ENCODE measurements at regions not wholly inside any gene's neighbourhood (a gene's known extent, or its start where the extent isn't known, plus 50 kb on each side); places are given as distances from the start of the nearest gene placed in this dataset.

- H2BK5ac ChIP-seq (ENCODE audit: low read length), result no peak overlapping the region
- H3K4me2 ChIP-seq (ENCODE audit: low read length), result no peak overlapping the region
- H4K5ac ChIP-seq (ENCODE audit: low read length), result no peak overlapping the region
- H3K4me1 ChIP-seq (ENCODE audit: control insufficient read depth, low read depth, low read length), result no peaks in the 10 kb centered on the region
- H3K4ac ChIP-seq (ENCODE audit: low read depth, low read length), result no peak overlapping the region
- H3K27ac ChIP-seq (ENCODE audit: low read depth, low read length), result no peak overlapping the region
- DNase-seq, result no peak
- H3K27me3 ChIP-seq (ENCODE audit: insufficient read depth, low read length, poor library complexity), result no peaks in the 10 kb centered on the region
- H2BK15ac ChIP-seq (replicated peaks; ENCODE audit: low read depth), result no peak overlapping the region
- H3K4me3 ChIP-seq (ENCODE audit: low read length), result no peak overlapping the region
- H3K36me3 ChIP-seq (ENCODE audit: control insufficient read depth, insufficient read depth, low read length), result no peaks in the 10 kb centered on the region
- WGBS (ENCODE audit: extremely low coverage, insufficient coverage, low lambda C conversion rate), result no CpG with 5 or more reads among the region's 15 CpGs
- no peak overlapping the region for H3K9ac ChIP-seq (ENCODE audit: low read length)
- no peak overlapping the region for H2BK120ac ChIP-seq (ENCODE audit: low read depth, low read length)
- no peaks in the 10 kb centered on the region for H3K79me2 ChIP-seq (ENCODE audit: control insufficient read depth, insufficient read depth, low read length)
- no peak overlapping the region for H3K18ac ChIP-seq (ENCODE audit: low read length)
- no peak overlapping the region for H3K23ac ChIP-seq (ENCODE audit: low read length)
- H2AK5ac ChIP-seq (ENCODE audit: low read length), result no peak overlapping the region
- H4K8ac ChIP-seq (ENCODE audit: low read depth, low read length), result no peak overlapping the region
- H3K79me1 ChIP-seq (ENCODE audit: low read length), result no peaks in the 10 kb centered on the region
- H3K56ac ChIP-seq (ENCODE audit: low read length), result no peak overlapping the region
Measured at GRCh38 chr2:241974096-241974495, 104.6 kb downstream of the RTP5 start.

GRCh38 chr2:241974851-241975592, 105.5 kb downstream of the RTP5 start:
- Histone ChIP-seq H3K36me3 (ENCODE audit: control insufficient read depth, insufficient read depth, low read length) (no peaks in the 10 kb centered on the region), H3K27ac (ENCODE audit: low read depth, low read length) (no peak overlapping the region), H3K23ac (ENCODE audit: low read length) (no peak overlapping the region), H3K4me2 (ENCODE audit: low read length) (no peak overlapping the region), H2AK5ac (ENCODE audit: low read length) (no peak overlapping the region), H3K4ac (ENCODE audit: low read depth, low read length) (no peak overlapping the region), H3K56ac (ENCODE audit: low read length) (no peak overlapping the region), H3K27me3 (ENCODE audit: insufficient read depth, low read length, poor library complexity) (no peaks in the 10 kb centered on the region), H3K79me1 (ENCODE audit: low read length) (no peaks in the 10 kb centered on the region), H4K5ac (ENCODE audit: low read length) (no peak overlapping the region), H4K8ac (ENCODE audit: low read depth, low read length) (no peak overlapping the region), H2BK5ac (ENCODE audit: low read length) (no peak overlapping the region), H2BK15ac (replicated peaks; ENCODE audit: low read depth) (no peak overlapping the region), H3K4me1 (ENCODE audit: control insufficient read depth, low read depth, low read length) (no peaks in the 10 kb centered on the region), H3K4me3 (ENCODE audit: low read length) (no peak overlapping the region), H2BK120ac (ENCODE audit: low read depth, low read length) (no peak overlapping the region), H3K18ac (ENCODE audit: low read length) (no peak overlapping the region), H3K9ac (ENCODE audit: low read length) (no peak overlapping the region), H3K79me2 (ENCODE audit: control insufficient read depth, insufficient read depth, low read length) (no peaks in the 10 kb centered on the region)
- no peak for DNase-seq
- WGBS (ENCODE audit: extremely low coverage, insufficient coverage, low lambda C conversion rate), result no CpG with 5 or more reads among the region's 26 CpGs

GRCh38 chr2:241975593-241976284, 106.2 kb downstream of the RTP5 start:
- no peak overlapping the region for H3K4me2 ChIP-seq (ENCODE audit: low read length)
- WGBS (ENCODE audit: extremely low coverage, insufficient coverage, low lambda C conversion rate), result no CpG with 5 or more reads among the region's 9 CpGs

GRCh38 chr2:241976296-241976695, 106.8 kb downstream of the RTP5 start:
- WGBS (ENCODE audit: extremely low coverage, insufficient coverage, low lambda C conversion rate), result no CpG with 5 or more reads among the region's 12 CpGs
- DNase-seq, result no peak
- H3K4me1 ChIP-seq (ENCODE audit: control insufficient read depth, low read depth, low read length), result no peaks in the 10 kb centered on the region

More at GRCh38 chr2:241975593-241976284, 106.2 kb downstream of the RTP5 start:
- H3K18ac ChIP-seq (ENCODE audit: low read length), result no peak overlapping the region
- H3K56ac ChIP-seq (ENCODE audit: low read length), result no peak overlapping the region
- no peak overlapping the region for H3K23ac ChIP-seq (ENCODE audit: low read length)
- H4K5ac ChIP-seq (ENCODE audit: low read length), result no peak overlapping the region
- no peak overlapping the region for H3K9ac ChIP-seq (ENCODE audit: low read length)
- no peak overlapping the region for H3K4me3 ChIP-seq (ENCODE audit: low read length)
- no peaks in the 10 kb centered on the region for H3K36me3 ChIP-seq (ENCODE audit: control insufficient read depth, insufficient read depth, low read length)
- H2BK120ac ChIP-seq (ENCODE audit: low read depth, low read length), result no peak overlapping the region
- H3K4me1 ChIP-seq (ENCODE audit: control insufficient read depth, low read depth, low read length), result no peaks in the 10 kb centered on the region
- H3K4ac ChIP-seq (ENCODE audit: low read depth, low read length), result no peak overlapping the region
- no peak overlapping the region for H2BK15ac ChIP-seq (replicated peaks; ENCODE audit: low read depth)
- no peak overlapping the region for H2AK5ac ChIP-seq (ENCODE audit: low read length)
- no peak for DNase-seq
- no peaks in the 10 kb centered on the region for H3K79me2 ChIP-seq (ENCODE audit: control insufficient read depth, insufficient read depth, low read length)
- no peak overlapping the region for H4K8ac ChIP-seq (ENCODE audit: low read depth, low read length)
- H3K27ac ChIP-seq (ENCODE audit: low read depth, low read length), result no peak overlapping the region
- H3K79me1 ChIP-seq (ENCODE audit: low read length), result no peaks in the 10 kb centered on the region
- H2BK5ac ChIP-seq (ENCODE audit: low read length), result no peak overlapping the region
- H3K27me3 ChIP-seq (ENCODE audit: insufficient read depth, low read length, poor library complexity), result no peaks in the 10 kb centered on the region

GRCh38 chr2:241977557-241978300, 108.2 kb downstream of the RTP5 start:
- H2BK15ac ChIP-seq (replicated peaks; ENCODE audit: low read depth), result no peak overlapping the region
- no peak for DNase-seq
- no peaks in the 10 kb centered on the region for H3K27me3 ChIP-seq (ENCODE audit: insufficient read depth, low read length, poor library complexity)
- H3K56ac ChIP-seq (ENCODE audit: low read length), result no peak overlapping the region
- WGBS (ENCODE audit: extremely low coverage, insufficient coverage, low lambda C conversion rate), result no CpG with 5 or more reads among the region's 14 CpGs
- H2BK5ac ChIP-seq (ENCODE audit: low read length), result no peak overlapping the region
- no peaks in the 10 kb centered on the region for H3K79me2 ChIP-seq (ENCODE audit: control insufficient read depth, insufficient read depth, low read length)
- H4K5ac ChIP-seq (ENCODE audit: low read length), result no peak overlapping the region
- H2BK120ac ChIP-seq (ENCODE audit: low read depth, low read length), result no peak overlapping the region
- no peak overlapping the region for H3K27ac ChIP-seq (ENCODE audit: low read depth, low read length)
- no peak overlapping the region for H2AK5ac ChIP-seq (ENCODE audit: low read length)
- no peak overlapping the region for H3K4ac ChIP-seq (ENCODE audit: low read depth, low read length)
- no peaks in the 10 kb centered on the region for H3K79me1 ChIP-seq (ENCODE audit: low read length)
- no peak overlapping the region for H3K9ac ChIP-seq (ENCODE audit: low read length)
- H3K36me3 ChIP-seq (ENCODE audit: control insufficient read depth, insufficient read depth, low read length), result no peaks in the 10 kb centered on the region
- no peak overlapping the region for H3K4me2 ChIP-seq (ENCODE audit: low read length)
- no peaks in the 10 kb centered on the region for H3K4me1 ChIP-seq (ENCODE audit: control insufficient read depth, low read depth, low read length)
- H3K4me3 ChIP-seq (ENCODE audit: low read length), result no peak overlapping the region
- H4K8ac ChIP-seq (ENCODE audit: low read depth, low read length), result no peak overlapping the region
- no peak overlapping the region for H3K23ac ChIP-seq (ENCODE audit: low read length)
- no peak overlapping the region for H3K18ac ChIP-seq (ENCODE audit: low read length)

More at GRCh38 chr2:241976296-241976695, 106.8 kb downstream of the RTP5 start:
- no peak overlapping the region for H2AK5ac ChIP-seq (ENCODE audit: low read length)
- no peak overlapping the region for H3K56ac ChIP-seq (ENCODE audit: low read length)
- no peaks in the 10 kb centered on the region for H3K79me2 ChIP-seq (ENCODE audit: control insufficient read depth, insufficient read depth, low read length)
- H3K36me3 ChIP-seq (ENCODE audit: control insufficient read depth, insufficient read depth, low read length), result no peaks in the 10 kb centered on the region
- H3K4me3 ChIP-seq (ENCODE audit: low read length), result no peak overlapping the region
- no peak overlapping the region for H3K27ac ChIP-seq (ENCODE audit: low read depth, low read length)
- H3K4ac ChIP-seq (ENCODE audit: low read depth, low read length), result no peak overlapping the region
- no peak overlapping the region for H3K18ac ChIP-seq (ENCODE audit: low read length)
- no peak overlapping the region for H3K23ac ChIP-seq (ENCODE audit: low read length)
- no peak overlapping the region for H4K5ac ChIP-seq (ENCODE audit: low read length)
- no peaks in the 10 kb centered on the region for H3K27me3 ChIP-seq (ENCODE audit: insufficient read depth, low read length, poor library complexity)
- no peak overlapping the region for H3K9ac ChIP-seq (ENCODE audit: low read length)
- no peak overlapping the region for H2BK15ac ChIP-seq (replicated peaks; ENCODE audit: low read depth)
- no peaks in the 10 kb centered on the region for H3K79me1 ChIP-seq (ENCODE audit: low read length)
- no peak overlapping the region for H4K8ac ChIP-seq (ENCODE audit: low read depth, low read length)
- no peak overlapping the region for H3K4me2 ChIP-seq (ENCODE audit: low read length)
- no peak overlapping the region for H2BK120ac ChIP-seq (ENCODE audit: low read depth, low read length)
- H2BK5ac ChIP-seq (ENCODE audit: low read length), result no peak overlapping the region

Data from mesendoderm (in vitro differentiated cells).